Activated CD4-positive, alpha-beta T cell treated with anti-CD3 and anti-CD28 coated beads, Interleukin-2, amount 50 U/mL, for 48 hours (primary cell): ENCODE measurements at regions not wholly inside any gene's neighbourhood (a gene's known extent, or its start where the extent isn't known, plus 50 kb on each side); places are given as distances from the start of the nearest gene placed in this dataset.

ENCODE experiments used
- DNase-seq, 2 experiments: peaks; one replicate each; pipeline ENCODE4 v3.0.0-alpha.2; 2020

DNA sequence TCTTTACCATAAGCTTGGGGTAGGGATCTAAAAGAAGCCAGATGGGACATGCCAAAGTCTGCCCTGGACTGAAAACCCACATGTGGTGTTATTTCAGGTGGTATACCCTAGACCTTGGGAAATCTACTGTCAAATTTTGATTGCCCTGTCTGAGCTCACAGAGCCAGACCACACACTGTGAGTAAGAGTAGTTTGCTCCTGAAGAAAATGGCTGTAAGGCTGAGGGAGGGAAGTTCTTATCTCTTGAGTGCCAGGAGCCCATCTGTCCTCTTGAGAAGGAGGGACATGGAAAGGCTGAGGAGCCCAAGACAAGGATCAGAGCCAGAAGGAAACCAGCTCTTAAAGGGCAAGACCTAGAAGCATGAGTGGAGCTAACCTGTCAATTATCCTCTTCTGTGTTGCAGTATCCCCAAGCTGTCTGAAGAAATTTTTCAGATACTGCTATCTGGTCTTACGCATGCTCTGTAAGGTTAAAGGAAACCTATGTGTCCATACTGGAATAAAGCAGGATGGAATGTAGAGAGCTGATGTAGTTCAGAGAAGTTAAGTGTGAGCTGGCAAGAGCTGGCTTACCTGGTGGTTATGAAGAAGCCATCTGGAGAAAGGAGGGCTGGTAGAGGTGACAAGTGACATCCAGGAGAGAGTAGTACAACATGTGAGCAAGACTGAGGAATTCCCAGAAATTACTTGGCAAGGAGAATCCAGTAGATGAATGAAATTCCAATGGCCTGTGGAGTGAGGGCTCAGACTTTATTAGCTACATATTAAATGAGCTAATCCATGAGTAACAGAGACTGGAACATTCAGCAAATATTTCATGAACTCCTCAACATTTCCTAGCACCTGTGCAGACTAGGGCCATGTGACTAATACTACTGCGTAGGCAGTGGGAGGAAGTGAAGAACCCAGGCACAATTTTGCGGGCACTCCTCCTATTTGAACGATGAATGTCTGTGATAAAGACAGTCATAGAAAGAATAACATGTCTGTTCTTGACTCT lies 389.1 kb upstream of the KIF2A start:
- DNase-seq: no peak

GRCh38 chr5:61918611-61919010 lies 387.4 kb upstream of the KIF2A start:
- no peak for DNase-seq

- DNase-seq: no peak
Measured at GRCh38 chr5:61919920-61920319, 386.1 kb upstream of the KIF2A start.

DNA sequence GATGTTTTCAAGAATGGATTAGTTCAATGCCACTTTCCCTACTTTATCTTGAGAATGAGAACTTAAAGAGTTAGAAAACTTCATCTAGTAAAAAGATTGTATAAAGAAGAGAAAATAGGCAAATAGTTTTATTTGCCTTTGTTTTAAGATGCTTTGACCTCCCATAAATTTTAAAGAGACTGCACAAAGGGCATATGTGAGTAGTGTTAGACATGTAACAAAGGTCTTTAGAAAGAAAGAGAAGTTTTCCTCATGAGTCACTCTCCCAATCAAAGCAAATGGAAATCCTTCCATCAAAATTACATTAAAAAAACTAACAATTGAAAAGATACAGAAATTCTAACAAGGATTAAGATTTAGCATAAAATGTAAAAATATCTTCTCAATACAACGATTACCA lies 381.8 kb upstream of the KIF2A start:
- no peak for DNase-seq

GRCh38 chr5:61926911-61927310 lies 379.1 kb upstream of the KIF2A start:
- no peak for DNase-seq

- no peak for DNase-seq
Measured at GRCh38 chr5:61931236-61931635, 374.8 kb upstream of the KIF2A start.

GRCh38 chr5:61933787-61934626 lies 372.0 kb upstream of the KIF2A start:
- peak; percentile 6 to 18 for DNase-seq

- no peak for DNase-seq
Measured at GRCh38 chr5:61941637-61942036, 364.4 kb upstream of the KIF2A start.

DNA sequence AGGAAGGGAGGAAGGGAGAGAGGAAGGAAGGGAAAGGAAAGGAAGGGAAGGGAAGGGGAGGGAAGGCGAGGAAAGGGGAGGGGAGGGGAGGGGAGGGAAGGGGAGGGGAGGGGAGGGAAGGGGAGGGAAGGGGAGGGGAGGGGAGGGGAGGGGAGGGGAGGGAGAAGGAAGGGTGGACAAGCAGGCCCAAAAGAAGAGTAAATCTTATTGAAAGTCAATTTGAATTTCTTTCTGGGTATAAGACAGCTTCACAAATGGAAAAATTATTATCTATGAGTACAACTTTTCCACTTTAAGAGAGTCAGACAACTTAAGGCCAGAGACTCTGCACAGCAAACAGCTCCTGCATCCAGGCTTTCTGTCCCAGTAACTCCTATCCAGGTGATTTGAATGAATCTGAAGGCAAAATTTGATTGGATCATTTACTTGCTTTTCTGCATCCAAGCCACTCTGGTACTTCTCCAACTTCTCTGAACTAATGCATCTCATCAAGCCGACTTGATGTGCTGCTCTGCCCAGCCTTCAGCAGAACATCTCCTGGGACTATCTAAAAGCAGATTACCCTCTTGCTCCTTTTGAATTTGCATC lies 363.4 kb upstream of the KIF2A start:
- no peak for DNase-seq

DNA sequence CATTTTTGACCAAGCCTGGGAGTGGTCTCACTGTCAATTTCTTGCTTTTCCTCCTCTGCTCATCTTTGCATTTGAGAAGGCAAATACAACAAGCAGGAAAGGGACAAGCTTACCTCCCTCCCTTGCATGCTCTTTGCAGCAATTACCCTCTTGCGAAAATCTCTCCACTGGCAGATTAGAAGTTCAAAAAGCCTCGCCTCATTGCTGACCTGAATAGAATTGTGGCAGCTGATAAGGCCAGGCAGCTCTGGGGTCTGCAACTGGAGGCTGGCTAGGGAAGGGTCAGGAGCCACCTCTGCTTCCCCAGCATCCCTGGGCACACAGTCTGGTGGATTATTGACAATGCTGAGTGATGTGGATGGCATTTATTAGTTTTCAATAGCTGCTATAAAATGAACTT lies 362.3 kb upstream of the KIF2A start:
- no peak for DNase-seq

GRCh38 chr5:61948151-61948550 lies 357.9 kb upstream of the KIF2A start:
- DNase-seq: no peak

GRCh38 chr5:61949054-61949678 lies 356.8 kb upstream of the KIF2A start:
- no peak for DNase-seq

- no peak for DNase-seq
Measured at GRCh38 chr5:61949679-61950435, 356.1 kb upstream of the KIF2A start.

DNA sequence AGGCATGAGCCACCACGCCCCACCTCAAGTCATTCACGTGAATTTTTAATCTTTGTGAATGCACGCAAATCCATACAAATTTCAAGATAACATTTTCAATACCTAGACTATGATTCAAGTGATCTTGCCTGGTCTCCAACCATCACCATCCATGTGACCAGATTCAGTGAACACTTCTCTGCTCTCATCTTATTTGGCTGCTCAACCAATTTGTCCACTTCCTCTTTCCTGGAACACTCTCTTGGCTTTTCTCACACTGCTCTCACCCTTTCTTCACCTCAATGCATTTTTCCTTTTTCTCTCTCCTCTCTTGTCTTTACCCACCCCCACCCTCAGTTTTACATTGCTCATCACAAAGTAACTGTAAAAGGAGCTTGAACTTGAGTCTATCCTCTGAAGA lies 354.7 kb upstream of the KIF2A start:
- DNase-seq: no peak

- no peak for DNase-seq
Measured at GRCh38 chr5:61953913-61954312, 352.1 kb upstream of the KIF2A start.

- no peak for DNase-seq
Measured at GRCh38 chr5:61964201-61964600, 341.8 kb upstream of the KIF2A start.

- no peak for DNase-seq
Measured at GRCh38 chr5:61965069-61965468, 340.9 kb upstream of the KIF2A start.

GRCh38 chr5:61965490-61965889 lies 340.5 kb upstream of the KIF2A start:
- no peak for DNase-seq

DNA sequence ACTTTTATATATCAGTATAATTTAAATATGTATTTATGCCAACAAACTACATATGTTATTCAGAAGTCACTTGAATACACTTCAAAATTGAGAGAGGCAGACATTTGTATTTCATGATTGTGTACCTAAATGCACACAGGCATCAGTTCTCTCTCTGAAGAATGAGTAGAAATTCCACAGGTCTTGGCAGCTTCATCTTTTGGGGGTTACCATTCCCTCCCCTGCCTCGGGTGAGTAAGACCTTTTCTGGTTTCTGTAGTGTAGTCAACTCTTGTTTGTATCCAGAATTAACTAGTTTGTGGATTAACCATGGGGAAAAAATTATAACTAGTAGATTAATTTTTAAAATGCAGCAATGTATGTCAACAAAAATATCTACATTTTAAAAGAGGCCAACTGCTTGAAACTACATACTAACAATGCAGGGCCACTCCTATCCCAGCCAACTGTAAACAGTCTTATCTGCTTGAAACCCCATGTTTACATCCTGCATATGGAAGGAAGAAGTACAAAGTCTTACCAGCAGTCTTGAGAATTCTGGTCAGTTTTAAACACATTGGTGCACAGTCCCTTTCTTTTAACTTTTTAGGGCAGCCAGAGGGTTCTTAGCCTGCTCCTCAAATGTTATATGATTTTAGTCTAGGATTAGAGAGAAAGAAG lies 339.6 kb upstream of the KIF2A start:
- DNase-seq: no peak

GRCh38 chr5:61966997-61967396 lies 339.0 kb upstream of the KIF2A start:
- no peak for DNase-seq

DNA sequence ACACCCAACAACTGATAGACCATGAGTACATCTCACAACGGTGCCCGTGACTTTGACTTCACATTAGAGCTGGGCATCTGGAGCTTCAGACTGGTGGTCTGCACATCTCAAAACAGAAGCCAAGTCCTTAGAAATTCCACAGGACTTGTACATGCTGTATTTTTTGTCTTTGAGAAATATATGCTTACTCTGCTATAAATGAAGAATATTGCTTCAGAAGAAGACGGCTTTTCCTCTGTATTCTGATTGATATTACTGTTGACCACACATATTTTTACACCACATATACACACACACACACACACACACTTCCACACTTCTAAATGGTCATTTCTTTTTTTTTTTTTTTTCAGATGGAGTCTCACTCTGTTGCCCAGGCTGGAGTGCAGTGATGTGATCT lies 338.3 kb upstream of the KIF2A start:
- no peak for DNase-seq

DNA sequence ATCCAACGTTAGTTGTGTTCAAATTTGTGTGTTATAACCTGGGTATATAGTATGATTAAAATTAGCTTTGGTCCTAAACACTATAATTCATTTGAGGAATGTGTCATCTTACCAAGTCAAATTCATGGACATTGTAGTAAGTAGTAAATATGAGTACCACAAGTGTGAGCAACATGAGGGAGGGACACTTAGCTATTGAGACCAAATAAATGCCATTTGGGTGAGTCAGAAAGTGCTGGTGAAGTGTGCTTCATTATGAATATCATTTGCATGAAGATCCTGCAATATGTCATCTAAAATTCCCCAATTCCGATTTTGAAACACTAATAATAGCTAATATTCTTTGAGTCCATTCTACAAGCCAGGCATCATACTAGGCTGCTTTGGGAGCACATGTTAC lies 336.7 kb upstream of the KIF2A start:
- DNase-seq: no peak
